ENCODE measurements at regions not wholly inside any gene's neighbourhood (a gene's known extent, or its start where the extent isn't known, plus 50 kb on each side); places are given as distances from the start of the nearest gene placed in this dataset.
"Not testable (repeated sequence)": the region's sequence is repeated elsewhere in the genome, so short reads cannot be mapped to it uniquely, and the experiment has no call there.

- Histone ChIP-seq H3K4me3 (no peak overlapping the region), H3K27ac (no peak overlapping the region)
These were observed 104.4 kb upstream of the MAMLD1 start for GRCh38 chrX:150258463-150259430.

GRCh38 chrX:150262456-150262855 lies 100.7 kb upstream of the MAMLD1 start:
- H3K27ac ChIP-seq = no peak overlapping the region
- no peak overlapping the region for H3K4me3 ChIP-seq

- H3K27ac ChIP-seq = no peak overlapping the region
- no peak overlapping the region for H3K4me3 ChIP-seq
These were observed 94.2 kb upstream of the MAMLD1 start for GRCh38 chrX:150268839-150269355.

GRCh38 chrX:150269605-150270254 lies 93.4 kb upstream of the MAMLD1 start:
- Histone ChIP-seq H3K27ac (no peak overlapping the region), H3K4me3 (no peak overlapping the region)

GRCh38 chrX:150270622-150271021 lies 92.5 kb upstream of the MAMLD1 start:
- Histone ChIP-seq H3K4me3 (no peak overlapping the region), H3K27ac (no peak overlapping the region)

- H3K4me3 ChIP-seq, H3K27ac ChIP-seq: not testable (repeated sequence)
These were observed 89.4 kb upstream of the MAMLD1 start for GRCh38 chrX:150273575-150274294.

- no peak overlapping the region for H3K27ac ChIP-seq
- no peak overlapping the region for H3K4me3 ChIP-seq
These were observed 80.2 kb upstream of the MAMLD1 start for GRCh38 chrX:150282953-150283352.

- Histone ChIP-seq H3K27ac (no peak overlapping the region), H3K4me3 (no peak overlapping the region)
These were observed 72.1 kb upstream of the MAMLD1 start for GRCh38 chrX:150291014-150291413.

GRCh38 chrX:150293311-150294013 lies 69.7 kb upstream of the MAMLD1 start:
- H3K27ac ChIP-seq = no peak overlapping the region
- no peak overlapping the region for H3K4me3 ChIP-seq

- H3K4me3 ChIP-seq = no peak overlapping the region
These were observed 64.1 kb upstream of the MAMLD1 start for GRCh38 chrX:150298841-150299551.

GRCh38 chrX:150299579-150299978 lies 63.5 kb upstream of the MAMLD1 start:
- Histone ChIP-seq H3K27ac (no peak overlapping the region), H3K4me3 (no peak overlapping the region)

More at GRCh38 chrX:150298841-150299551, 64.1 kb upstream of the MAMLD1 start:
- H3K27ac ChIP-seq = no peak overlapping the region

- H3K27ac ChIP-seq = no peak overlapping the region
- no peak overlapping the region for H3K4me3 ChIP-seq
These were observed 59.6 kb upstream of the MAMLD1 start for GRCh38 chrX:150303386-150304097.

- no peak overlapping the region for H3K4me3 ChIP-seq
- H3K27ac ChIP-seq = no peak overlapping the region
These were observed 57.1 kb upstream of the MAMLD1 start for GRCh38 chrX:150306002-150306401.

GRCh38 chrX:150308041-150308440 lies 55.1 kb upstream of the MAMLD1 start:
- Histone ChIP-seq H3K27ac (no peak overlapping the region), H3K4me3 (no peak overlapping the region)

GRCh38 chrX:150308532-150309157 lies 54.5 kb upstream of the MAMLD1 start:
- Histone ChIP-seq H3K27ac (no peak overlapping the region), H3K4me3 (no peak overlapping the region)

- Histone ChIP-seq H3K27ac (no peak overlapping the region), H3K4me3 (no peak overlapping the region)
These were observed 52.7 kb upstream of the MAMLD1 start for GRCh38 chrX:150310417-150310816.

- no peak overlapping the region for H3K27ac ChIP-seq
- no peak overlapping the region for H3K4me3 ChIP-seq
These were observed 52.2 kb upstream of the MAMLD1 start for GRCh38 chrX:150310881-150311280.

GRCh38 chrX:150312931-150313330 lies 50.2 kb upstream of the MAMLD1 start:
- Histone ChIP-seq H3K4me3 (no peak overlapping the region), H3K27ac (no peak overlapping the region)
